GM21529 (cell line): ENCODE measurements at regions not wholly inside any gene's neighbourhood (a gene's known extent, or its start where the extent isn't known, plus 50 kb on each side); places are given as distances from the start of the nearest gene placed in this dataset.
"Not testable (repeated sequence)": the region's sequence is repeated elsewhere in the genome, so short reads cannot be mapped to it uniquely, and the experiment has no call there.

Experiments
- ATAC-seq: cut with Tn5 transposase; IDR thresholded peaks from one replicate; pipeline ENCODE4 v1.9.1; 2021; ENCODE audit not compliant: unreplicated experiment

DNA sequence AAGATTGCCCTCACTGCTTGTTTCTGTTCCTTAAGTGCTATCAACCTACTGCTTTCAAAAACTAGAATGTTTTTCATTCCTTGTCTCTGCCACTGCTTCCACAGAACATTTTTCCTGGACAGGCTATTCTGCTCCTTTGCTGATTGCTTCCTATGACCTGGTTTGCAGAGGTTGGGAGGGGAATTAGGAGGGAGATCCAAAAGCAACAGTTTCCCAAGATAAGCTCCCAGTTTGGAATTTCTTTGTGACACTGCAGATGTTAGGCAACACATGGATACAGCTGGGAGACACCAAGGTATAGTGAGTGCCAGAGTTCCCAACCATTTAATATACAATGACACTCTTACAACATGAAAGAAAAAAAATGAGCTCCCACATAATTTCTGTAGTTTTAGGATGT is 1036.5 kb downstream of the ROBO2 start:
- ATAC-seq: no peak

DNA sequence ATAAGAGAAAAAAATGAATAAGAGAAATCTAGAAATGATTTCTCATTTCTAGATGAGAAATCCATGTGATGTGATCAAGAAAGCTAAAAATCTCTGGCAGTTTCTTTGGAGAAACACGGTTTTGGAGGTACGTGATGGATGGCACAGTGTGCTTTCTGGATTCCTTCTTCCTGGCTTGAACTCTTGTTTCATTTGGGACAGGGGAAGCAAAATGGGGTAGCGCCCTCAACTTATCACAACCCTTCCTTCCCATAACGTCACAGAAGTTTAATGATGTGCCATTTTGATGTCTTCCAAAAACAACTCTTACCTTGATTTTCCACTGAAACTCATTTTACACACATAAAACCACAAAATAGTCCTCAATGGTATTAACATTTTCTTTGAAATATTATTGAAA is 1037.3 kb downstream of the ROBO2 start:
- ATAC-seq: no peak

DNA sequence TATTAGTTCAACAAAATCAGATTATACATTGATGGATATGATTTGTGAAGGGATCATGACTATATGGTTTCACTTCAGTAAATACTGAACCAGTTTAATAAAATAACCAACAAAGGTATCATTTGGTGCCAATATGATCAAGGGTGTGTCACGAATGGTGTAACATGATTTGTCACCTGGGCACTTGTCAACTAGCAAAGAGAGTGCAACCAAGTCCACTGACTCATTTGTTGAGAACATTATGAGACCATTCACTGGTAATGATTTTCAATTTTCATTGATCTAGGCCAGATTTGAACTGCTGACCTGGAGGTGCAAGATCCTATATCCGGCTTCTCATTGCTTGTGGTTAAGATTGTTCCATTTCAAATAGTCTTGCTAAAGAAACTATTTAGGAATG is 1037.9 kb downstream of the ROBO2 start:
- ATAC-seq: no peak

DNA sequence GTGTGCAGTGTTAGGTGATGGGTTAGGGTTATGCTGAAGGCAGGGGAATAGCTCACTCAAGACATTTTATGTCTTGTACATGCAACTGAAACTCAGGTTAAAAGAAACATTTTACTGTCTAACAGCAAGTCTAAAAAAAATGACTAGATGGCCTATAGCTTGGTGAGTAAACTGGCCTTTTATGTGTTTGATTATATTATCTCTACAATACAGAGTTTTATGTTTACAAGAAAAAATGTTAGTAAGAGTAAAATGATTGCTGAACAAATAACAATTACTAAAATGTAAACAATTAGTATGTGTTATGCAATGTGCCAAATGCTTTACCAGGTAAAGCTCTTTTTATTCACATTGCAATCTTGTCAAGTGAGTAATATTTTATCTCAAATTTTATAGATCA is 1039.6 kb downstream of the ROBO2 start:
- no peak for ATAC-seq

GRCh38 chr3:78086150-78086549 is 1046.3 kb downstream of the ROBO2 start:
- ATAC-seq: no peak

GRCh38 chr3:78087134-78087533 is 1047.2 kb downstream of the ROBO2 start:
- ATAC-seq: no peak

DNA sequence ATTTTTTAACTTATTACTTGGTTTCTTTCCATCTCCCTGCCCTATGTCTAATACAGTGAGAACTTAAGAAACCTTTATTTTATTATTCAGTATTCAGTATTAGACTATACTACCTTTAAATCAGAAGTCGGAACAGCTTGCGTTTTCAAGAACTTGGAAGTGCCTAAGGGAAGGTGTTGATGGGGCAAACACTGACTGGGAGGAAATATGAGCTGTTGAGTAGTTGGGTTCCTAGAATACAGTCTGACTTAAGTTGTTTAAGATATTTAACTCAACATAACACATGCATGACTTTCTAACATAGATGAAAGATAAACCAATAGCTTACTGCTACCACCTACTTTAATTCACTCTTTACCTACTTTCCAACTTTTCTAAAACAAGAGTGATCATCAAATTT is 1048.1 kb downstream of the ROBO2 start:
- ATAC-seq: no peak

DNA sequence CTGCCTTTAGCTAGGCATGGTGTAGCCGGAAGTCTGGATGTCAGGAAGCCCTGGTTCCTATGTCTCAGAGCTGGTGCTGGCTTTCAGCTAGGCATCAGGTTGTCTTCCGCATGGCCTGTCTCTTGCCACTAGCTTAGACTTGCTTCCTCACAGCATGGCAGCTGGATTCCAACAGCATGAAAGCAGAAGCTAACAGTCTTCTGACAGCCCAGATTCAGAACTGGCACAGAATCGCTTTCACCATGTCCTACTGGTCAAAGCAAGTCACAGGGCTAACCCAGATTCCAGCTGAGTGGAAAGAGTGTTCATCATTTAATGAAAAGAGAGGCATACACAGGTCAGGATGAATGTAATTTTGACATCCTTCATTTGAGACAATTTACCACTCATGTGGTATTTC is 1050.5 kb downstream of the ROBO2 start:
- ATAC-seq: no peak

GRCh38 chr3:78091478-78092119 is 1051.7 kb downstream of the ROBO2 start:
- ATAC-seq: no peak

DNA sequence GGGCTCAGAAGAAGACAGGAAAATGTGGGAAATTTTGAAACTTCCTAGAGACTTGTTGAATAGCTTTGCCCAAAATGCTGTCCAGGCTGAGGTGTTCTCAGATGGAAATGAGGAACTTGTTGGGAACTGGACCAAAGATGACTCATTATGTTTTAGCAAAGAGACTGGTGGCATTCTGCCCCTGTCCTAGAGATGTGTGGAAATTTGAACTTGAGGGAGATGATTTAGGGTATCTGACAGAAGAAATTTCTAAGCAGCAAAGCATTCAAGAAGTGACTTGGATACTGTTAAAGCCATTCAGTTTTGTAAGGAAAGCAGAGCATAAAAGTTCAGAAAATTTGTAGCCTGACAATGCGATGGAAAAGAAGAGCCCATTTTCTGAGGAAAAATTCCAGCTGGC is 1052.7 kb downstream of the ROBO2 start:
- ATAC-seq: not testable (repeated sequence)

- no peak for ATAC-seq
These were observed 1056.8 kb downstream of the ROBO2 start for GRCh38 chr3:78096488-78097255.

DNA sequence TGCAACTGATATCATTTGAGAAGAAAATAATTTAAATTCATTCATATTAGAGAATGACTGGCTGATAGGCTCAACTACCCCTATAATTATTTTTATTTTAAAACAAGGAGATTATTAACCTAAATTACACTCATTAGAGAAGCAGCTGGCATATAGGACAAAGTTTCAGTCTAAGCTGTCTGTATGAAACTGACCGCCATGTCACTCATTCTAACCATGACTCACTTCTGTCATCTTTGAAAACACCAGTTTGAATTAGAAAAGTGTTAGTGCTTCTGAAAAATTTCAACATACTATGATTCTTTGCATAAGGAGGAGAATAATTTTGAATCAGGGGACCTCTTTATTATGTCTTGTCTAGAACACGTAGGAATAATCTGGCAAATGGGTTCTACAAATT is 1058.5 kb downstream of the ROBO2 start:
- no peak for ATAC-seq

GRCh38 chr3:78101384-78101783 is 1061.5 kb downstream of the ROBO2 start:
- no peak for ATAC-seq

- not testable (repeated sequence) for ATAC-seq
These were observed 1068.5 kb downstream of the ROBO2 start for GRCh38 chr3:78108269-78108961.

DNA sequence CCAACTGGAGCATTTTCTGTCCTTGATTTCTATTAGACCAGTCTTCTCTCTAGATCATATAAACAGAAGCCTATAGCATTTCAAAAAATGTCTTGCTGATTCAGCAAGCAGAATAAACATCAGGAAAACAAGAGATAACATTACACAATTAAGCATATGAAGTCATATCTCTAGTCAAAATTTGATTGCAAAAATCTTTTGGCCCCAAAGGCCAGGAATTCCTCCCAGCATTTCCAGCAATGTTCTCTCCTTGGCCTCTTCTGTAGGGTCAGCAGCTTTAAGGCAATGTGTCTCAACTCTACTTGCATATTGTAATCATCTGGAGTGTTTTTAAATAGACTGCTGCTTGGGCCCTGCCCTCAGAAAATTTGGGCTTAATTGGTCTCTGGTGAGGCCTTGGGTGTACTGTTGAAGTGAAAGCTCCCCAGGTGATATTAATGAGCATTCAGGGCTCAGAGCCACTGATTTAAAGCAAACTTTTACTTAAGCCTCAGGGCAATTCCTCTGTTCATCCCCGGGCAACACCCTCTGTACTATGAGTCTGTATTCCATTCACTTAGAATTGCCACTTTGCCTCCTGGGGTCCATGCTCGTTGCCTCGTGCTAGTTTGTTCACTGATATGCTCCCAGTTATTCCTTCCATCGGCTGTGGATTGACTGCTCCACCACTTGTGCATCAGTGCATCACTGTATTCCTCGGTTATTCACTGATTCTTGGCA is 1072.6 kb downstream of the ROBO2 start:
- no peak for ATAC-seq

DNA sequence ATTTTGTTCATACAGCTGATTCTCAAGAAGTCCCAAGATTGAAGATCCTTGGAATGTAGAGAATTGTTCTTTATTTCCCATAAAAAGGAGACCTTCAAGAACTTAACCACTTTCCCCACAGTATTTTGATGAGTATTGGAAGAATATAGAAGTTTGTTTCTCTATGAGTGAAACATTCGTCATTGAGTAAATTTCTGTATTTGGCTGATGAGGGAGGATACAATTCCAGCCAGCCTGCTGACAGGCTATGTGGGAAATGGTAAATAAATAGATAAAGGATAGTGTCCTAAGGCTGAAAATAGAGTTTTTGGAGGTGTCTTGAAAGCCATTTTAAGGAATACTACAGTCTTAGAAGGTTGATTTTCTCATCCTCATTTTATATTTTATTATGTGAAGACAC is 1076.1 kb downstream of the ROBO2 start:
- no peak for ATAC-seq

DNA sequence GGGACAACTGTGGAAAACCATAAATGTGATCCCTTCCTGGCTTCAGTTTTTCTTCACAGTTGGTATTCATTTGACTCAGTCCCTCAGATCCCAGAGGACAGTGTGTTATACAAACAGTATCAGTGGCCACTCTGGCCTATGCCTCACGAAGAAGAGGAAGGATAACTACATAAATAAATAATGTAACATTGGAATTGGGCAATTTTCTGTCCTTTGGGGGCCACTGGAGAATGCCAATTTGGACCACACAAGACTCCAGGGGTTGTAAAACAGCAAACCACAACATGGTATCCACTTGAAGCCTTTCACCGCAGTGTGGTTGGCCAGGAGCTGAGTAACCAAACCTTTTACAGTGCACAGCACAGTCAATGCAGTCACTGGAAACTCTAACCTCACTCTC is 1077.0 kb downstream of the ROBO2 start:
- ATAC-seq: no peak

- ATAC-seq: no peak
These were observed 1083.2 kb downstream of the ROBO2 start for GRCh38 chr3:78123058-78123457.

GRCh38 chr3:78129707-78130106 is 1089.8 kb downstream of the ROBO2 start:
- no peak for ATAC-seq

DNA sequence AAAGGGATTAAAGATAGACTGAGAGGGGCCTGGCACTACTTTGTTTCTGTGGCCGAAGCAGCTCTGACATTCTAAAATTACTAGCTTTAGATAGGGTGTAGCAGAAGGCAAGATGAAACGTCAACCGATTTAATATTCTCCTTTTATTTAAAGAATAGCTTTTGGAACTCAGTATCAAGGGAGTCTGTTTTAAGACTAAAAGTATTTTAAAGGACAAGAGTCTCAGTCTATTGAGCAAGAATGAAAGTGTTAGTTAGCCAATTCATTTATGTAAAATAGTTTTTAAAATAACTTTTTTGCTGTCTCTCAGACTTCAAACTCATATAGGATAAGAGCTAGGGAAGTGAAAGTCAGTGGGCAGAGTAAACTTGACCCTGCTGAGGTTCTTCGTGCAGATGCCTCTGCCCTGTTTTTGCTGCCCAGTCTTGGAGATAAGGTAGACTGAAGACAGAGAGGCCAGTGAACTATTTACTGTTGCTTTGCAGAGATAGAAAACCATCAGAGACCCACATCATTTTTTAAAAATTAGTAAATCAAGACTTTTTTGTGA is 1090.9 kb downstream of the ROBO2 start:
- ATAC-seq: no peak

DNA sequence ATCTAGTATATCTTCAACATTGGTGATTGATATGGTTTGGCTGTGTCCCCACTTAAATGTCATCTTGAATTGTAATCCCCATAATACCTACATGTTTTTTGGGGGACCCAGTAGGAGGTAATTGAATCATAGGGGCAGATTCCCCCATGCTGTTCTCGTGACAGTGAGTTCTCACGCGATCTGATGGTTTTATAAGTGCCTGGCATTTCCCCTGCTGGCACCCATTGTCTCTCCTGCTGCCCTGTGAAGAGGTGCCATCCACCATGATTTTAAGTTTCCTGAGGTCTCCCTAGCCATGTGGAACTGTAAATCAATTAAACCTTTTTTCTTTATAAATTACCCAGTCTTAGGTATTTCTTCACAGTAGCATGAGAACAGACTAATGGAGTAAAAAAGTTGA is 1094.6 kb downstream of the ROBO2 start:
- no peak for ATAC-seq
